NCI-H524 treated with DMSO at 0.1 percent for 48 hours (cell line): ENCODE measurements at regions not wholly inside any gene's neighbourhood (a gene's known extent, or its start where the extent isn't known, plus 50 kb on each side); places are given as distances from the start of the nearest gene placed in this dataset.
"Not testable (repeated sequence)": the region's sequence is repeated elsewhere in the genome, so short reads cannot be mapped to it uniquely, and the experiment has no call there.

Experiments
- DNase-seq: peaks from one replicate; lab custom pipeline; 2025; lab: John Stamatoyannopoulos, UW

- no peak for DNase-seq
These were observed 620.5 kb upstream of the CCDC179 start for GRCh38 chr11:23480736-23481135.

GRCh38 chr11:23484146-23484545 lies 623.9 kb upstream of the CCDC179 start:
- not testable (repeated sequence) for DNase-seq

GRCh38 chr11:23484618-23485017 lies 624.3 kb upstream of the CCDC179 start:
- not testable (repeated sequence) for DNase-seq

GRCh38 chr11:23490557-23491235 lies 630.4 kb upstream of the CCDC179 start:
- no peak for DNase-seq

GRCh38 chr11:23494981-23495380 lies 634.7 kb upstream of the CCDC179 start:
- DNase-seq, result no peak

- DNase-seq, result no peak
These were observed 636.1 kb upstream of the CCDC179 start for GRCh38 chr11:23496340-23496739.

GRCh38 chr11:23497040-23497439 lies 636.8 kb upstream of the CCDC179 start:
- DNase-seq, result no peak

- DNase-seq, result no peak
These were observed 642.1 kb upstream of the CCDC179 start for GRCh38 chr11:23502389-23502788.

- DNase-seq, result no peak
These were observed 642.6 kb upstream of the CCDC179 start for GRCh38 chr11:23502826-23503225.

- DNase-seq, result no peak
These were observed 648.7 kb upstream of the CCDC179 start for GRCh38 chr11:23509023-23509422.

GRCh38 chr11:23509821-23510220 lies 649.5 kb upstream of the CCDC179 start:
- DNase-seq, result no peak

- no peak for DNase-seq
These were observed 658.9 kb upstream of the CCDC179 start for GRCh38 chr11:23519194-23519593.

GRCh38 chr11:23520226-23520960 lies 660.1 kb upstream of the CCDC179 start:
- no peak for DNase-seq

- no peak for DNase-seq
These were observed 676.6 kb upstream of the CCDC179 start for GRCh38 chr11:23536907-23537306.

GRCh38 chr11:23539556-23539955 lies 679.3 kb upstream of the CCDC179 start:
- DNase-seq, result no peak

- DNase-seq, result no peak
These were observed 679.9 kb upstream of the CCDC179 start for GRCh38 chr11:23540101-23540561.

GRCh38 chr11:23542189-23542588 lies 681.9 kb upstream of the CCDC179 start:
- DNase-seq, result no peak

GRCh38 chr11:23542816-23543215 lies 682.5 kb upstream of the CCDC179 start:
- no peak for DNase-seq

- DNase-seq, result no peak
These were observed 683.5 kb upstream of the CCDC179 start for GRCh38 chr11:23543651-23544222.

GRCh38 chr11:23551706-23552105 lies 691.4 kb upstream of the CCDC179 start:
- no peak for DNase-seq

- no peak for DNase-seq
These were observed 693.7 kb upstream of the CCDC179 start for GRCh38 chr11:23554002-23554401.

GRCh38 chr11:23555085-23555484 lies 694.8 kb upstream of the CCDC179 start:
- DNase-seq, result no peak

- DNase-seq, result no peak
These were observed 696.0 kb upstream of the CCDC179 start for GRCh38 chr11:23556163-23556750.
